ENCODE measurements at regions not wholly inside any gene's neighbourhood (a gene's known extent, or its start where the extent isn't known, plus 50 kb on each side); places are given as distances from the start of the nearest gene placed in this dataset.

DNA sequence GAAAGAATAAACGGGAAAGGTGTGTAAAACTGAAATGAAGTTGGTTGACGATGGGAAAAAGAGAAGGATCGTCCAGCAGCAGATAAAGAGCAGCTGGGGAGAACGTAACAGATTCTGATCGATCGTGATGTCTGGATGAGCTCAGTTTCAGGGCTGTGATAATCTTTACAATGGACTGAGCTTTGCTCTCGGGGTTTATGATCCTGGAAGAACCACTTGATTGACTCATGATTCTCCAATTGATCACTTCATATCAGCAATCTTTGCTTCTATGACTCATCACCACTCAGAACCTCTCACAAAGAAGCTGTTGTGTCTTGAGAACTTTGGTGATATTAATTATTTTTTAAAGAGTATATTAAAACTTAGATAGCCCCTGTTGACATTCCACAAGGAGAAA, 690.7 kb downstream of the TUSC7 start:
- Histone ChIP-seq H3K9me3 (no peaks in the 10 kb centered on the region), H3K27me3 (no peaks in the 10 kb centered on the region), H3K4me3 (no peak overlapping the region), H3K36me3 (no peaks in the 10 kb centered on the region), H3K4me1 (no peaks in the 10 kb centered on the region), H3K27ac (no peak overlapping the region)
- TF ChIP-seq, protein P1, sequence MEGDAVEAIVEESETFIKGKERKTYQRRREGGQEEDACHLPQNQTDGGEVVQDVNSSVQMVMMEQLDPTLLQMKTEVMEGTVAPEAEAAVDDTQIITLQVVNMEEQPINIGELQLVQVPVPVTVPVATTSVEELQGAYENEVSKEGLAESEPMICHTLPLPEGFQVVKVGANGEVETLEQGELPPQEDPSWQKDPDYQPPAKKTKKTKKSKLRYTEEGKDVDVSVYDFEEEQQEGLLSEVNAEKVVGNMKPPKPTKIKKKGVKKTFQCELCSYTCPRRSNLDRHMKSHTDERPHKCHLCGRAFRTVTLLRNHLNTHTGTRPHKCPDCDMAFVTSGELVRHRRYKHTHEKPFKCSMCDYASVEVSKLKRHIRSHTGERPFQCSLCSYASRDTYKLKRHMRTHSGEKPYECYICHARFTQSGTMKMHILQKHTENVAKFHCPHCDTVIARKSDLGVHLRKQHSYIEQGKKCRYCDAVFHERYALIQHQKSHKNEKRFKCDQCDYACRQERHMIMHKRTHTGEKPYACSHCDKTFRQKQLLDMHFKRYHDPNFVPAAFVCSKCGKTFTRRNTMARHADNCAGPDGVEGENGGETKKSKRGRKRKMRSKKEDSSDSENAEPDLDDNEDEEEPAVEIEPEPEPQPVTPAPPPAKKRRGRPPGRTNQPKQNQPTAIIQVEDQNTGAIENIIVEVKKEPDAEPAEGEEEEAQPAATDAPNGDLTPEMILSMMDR (IDR thresholded peaks at IDR 0.05) = no peak
- intact Hi-C loops (cut with DNase I; ENCODE audit: low total_unique reads) = no loop called here
- no peak for DNase-seq

DNA sequence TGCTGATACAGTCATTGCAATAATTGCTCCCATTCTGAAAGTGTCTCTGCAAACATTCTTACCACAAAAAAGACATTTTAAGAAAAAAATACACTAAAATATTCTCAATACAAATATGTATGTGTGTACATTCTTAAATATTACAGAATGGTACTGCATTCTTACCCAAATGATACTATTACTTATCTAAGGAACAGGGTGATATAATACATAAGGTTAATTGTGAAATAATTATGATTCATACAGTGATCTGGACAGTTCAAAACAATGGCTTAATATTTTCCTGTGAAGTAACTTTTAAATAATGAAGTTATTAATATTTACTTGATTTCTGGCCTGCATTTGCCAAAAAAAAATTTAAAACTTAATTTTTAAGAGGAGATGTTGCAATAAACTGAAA, 694.6 kb downstream of the TUSC7 start:
- Histone ChIP-seq H3K4me1 (no peaks in the 10 kb centered on the region), H3K36me3 (no peaks in the 10 kb centered on the region), H3K27ac (no peak overlapping the region), H3K27me3 (no peaks in the 10 kb centered on the region), H3K9me3 (no peaks in the 10 kb centered on the region), H3K4me3 (no peak overlapping the region)
- no peak for DNase-seq
- TF ChIP-seq, protein P1 (IDR thresholded peaks at IDR 0.05) = no peak
- intact Hi-C loops (cut with DNase I; ENCODE audit: low total_unique reads) = no loop called here

DNA sequence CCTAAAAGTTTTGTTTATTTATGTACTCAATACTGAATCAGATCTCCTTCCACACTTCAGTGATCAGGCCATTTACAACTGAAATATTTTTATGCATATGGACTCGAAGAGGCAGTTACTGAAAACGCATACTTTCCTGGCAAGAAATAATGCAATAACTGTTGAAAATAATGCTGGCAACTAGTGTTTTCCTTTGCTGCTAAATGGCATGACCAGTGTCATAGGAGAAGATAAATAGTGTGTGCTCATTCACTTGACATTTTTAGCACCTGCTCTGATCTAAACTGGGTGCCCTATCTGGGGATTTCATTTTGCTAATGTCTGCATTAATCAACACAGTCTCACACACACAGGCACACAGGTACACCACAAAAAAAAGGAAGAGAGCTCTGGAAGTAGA, 695.2 kb downstream of the TUSC7 start:
- no peaks in the 10 kb centered on the region for H3K27me3 ChIP-seq
- no peaks in the 10 kb centered on the region for H3K9me3 ChIP-seq
- intact Hi-C loops (cut with DNase I; ENCODE audit: low total_unique reads) = no loop called here
- DNase-seq = no peak
- TF ChIP-seq, protein P1 (IDR thresholded peaks at IDR 0.05) = no peak
- H3K4me3 ChIP-seq = no peak overlapping the region
- H3K27ac ChIP-seq = no peak overlapping the region
- H3K4me1 ChIP-seq = no peaks in the 10 kb centered on the region
- no peaks in the 10 kb centered on the region for H3K36me3 ChIP-seq

DNA sequence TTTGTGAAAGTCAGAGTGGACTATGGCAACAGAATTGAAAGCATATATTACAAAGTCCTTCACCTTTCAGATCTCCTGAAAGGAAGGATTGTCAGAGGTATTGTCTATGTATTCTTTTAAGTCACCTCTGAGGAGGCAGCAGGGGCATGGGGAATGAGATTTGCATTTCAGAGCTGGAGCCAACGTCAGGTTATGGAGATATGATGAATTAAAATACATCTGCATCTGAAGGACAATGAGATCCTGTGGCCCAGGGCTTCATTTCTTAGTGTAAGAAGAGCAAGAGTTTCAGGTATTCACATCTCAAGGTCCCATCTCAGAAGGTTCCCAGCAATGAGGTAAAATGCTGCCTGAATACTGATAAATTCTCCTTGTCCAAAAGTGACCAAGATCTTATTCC, 695.8 kb downstream of the TUSC7 start:
- Histone ChIP-seq H3K27me3 (no peaks in the 10 kb centered on the region), H3K4me3 (no peak overlapping the region), H3K9me3 (no peaks in the 10 kb centered on the region), H3K27ac (no peak overlapping the region), H3K4me1 (no peaks in the 10 kb centered on the region), H3K36me3 (no peaks in the 10 kb centered on the region)
- TF ChIP-seq, protein P1 (IDR thresholded peaks at IDR 0.05) = no peak
- DNase-seq = no peak
- intact Hi-C loops (cut with DNase I; ENCODE audit: low total_unique reads) = no loop called here

DNA sequence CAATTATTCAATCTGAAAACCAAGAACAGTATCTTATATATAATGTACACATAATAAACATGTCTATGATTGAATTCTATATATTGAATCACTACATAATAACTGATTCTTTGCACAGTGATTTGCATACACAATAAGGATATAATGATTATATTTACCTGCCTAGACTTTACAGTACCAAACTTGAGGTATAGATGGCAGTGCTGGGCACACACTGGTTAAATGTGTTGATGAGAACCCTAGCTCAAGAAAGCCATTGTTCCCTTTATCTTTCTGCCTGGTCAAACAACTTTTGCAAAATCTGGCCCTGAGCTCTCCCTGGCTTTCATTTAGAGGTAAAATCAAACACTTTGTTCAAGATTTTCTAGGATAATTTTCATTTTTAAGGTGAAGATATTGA, 697.7 kb downstream of the TUSC7 start:
- Histone ChIP-seq H3K36me3 (no peaks in the 10 kb centered on the region), H3K4me1 (no peaks in the 10 kb centered on the region), H3K4me3 (no peak overlapping the region), H3K27me3 (no peaks in the 10 kb centered on the region), H3K27ac (no peak overlapping the region), H3K9me3 (no peaks in the 10 kb centered on the region)
- DNase-seq = no peak
- intact Hi-C loops (cut with DNase I; ENCODE audit: low total_unique reads) = no loop called here
- TF ChIP-seq, protein P1 (IDR thresholded peaks at IDR 0.05) = no peak

DNA sequence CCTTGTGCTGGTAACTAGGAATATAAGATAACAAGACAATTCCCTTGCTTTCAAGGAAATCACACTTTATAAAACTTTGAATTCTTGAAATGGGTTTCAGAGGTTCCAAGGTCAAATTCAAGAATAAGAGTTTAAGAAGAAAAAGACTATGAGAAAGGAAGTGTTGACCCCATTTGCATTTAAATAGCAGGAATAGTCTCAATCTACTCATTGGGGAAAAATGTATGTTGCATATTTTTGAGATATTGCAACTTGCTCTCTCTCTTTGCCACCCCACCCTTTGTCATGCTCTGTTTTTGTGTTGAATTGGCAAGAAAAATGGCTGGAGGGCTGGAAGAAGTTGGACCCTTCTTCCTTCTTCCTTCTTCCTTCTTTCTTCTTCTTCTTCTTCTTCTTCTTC, 699.2 kb downstream of the TUSC7 start:
- TF ChIP-seq, protein P1 (IDR thresholded peaks at IDR 0.05) = no peak
- intact Hi-C loops (cut with DNase I; ENCODE audit: low total_unique reads) = no loop called here
- no peaks in the 10 kb centered on the region for H3K9me3 ChIP-seq

More for the DNA sequence above, 699.2 kb downstream of the TUSC7 start:
- Histone ChIP-seq H3K27me3 (no peaks in the 10 kb centered on the region), H3K36me3 (no peaks in the 10 kb centered on the region), H3K27ac (no peak overlapping the region), H3K4me1 (no peaks in the 10 kb centered on the region), H3K4me3 (no peak overlapping the region)
- DNase-seq = no peak
